Kidney (tissue), 13 donors: ENCODE measurements at regions not wholly inside any gene's neighbourhood (a gene's known extent, or its start where the extent isn't known, plus 50 kb on each side); places are given as distances from the start of the nearest gene placed in this dataset.
"Not testable (repeated sequence)": the region's sequence is repeated elsewhere in the genome, so short reads cannot be mapped to it uniquely, and the experiment has no call there.

Source experiments
- DNase-seq, 5 donors: peaks; one replicate each; pipeline ENCODE4 v3.0.0-alpha.2; 2013 to 2020
- FAIRE-seq: peaks from 2 replicates; lab custom pipeline; 2012; peaks lifted over from hg19 to GRCh38; lab: Jason Lieb, UNC
- H3K27ac ChIP-seq, 2 donors: one replicate each; pipeline ENCODE4 v1.7.0; 2013; ENCODE audit warnings: low read depth in 2 of 2, low read length in 2 of 2, inconsistent platforms in 1 of 2
- H3K27me3 ChIP-seq: one replicate; pipeline ENCODE4 v1.7.1; 2013; ENCODE audit warnings: low read length, inconsistent platforms; ENCODE audit not compliant: control insufficient read depth, insufficient read depth
- H3K36me3 ChIP-seq, 3 donors: one replicate each; pipeline versions ENCODE4 v1.7.0 to v1.7.1; 2013; ENCODE audit warnings: low read length in 3 of 3, control low read depth in 1 of 3, inconsistent platforms in 1 of 3; ENCODE audit not compliant: insufficient read depth in 3 of 3, control insufficient read depth in 2 of 3
- H3K4me1 ChIP-seq, 3 donors: one replicate each; pipeline versions ENCODE4 v1.7.0 to v1.7.1; 2013; ENCODE audit warnings: low read length in 3 of 3, inconsistent platforms in 1 of 3, low read depth in 1 of 3; ENCODE audit not compliant: control insufficient read depth in 2 of 3, insufficient read depth in 2 of 3
- H3K4me3 ChIP-seq, 3 donors: one replicate each; pipeline versions ENCODE4 v1.7.0 to v1.8.1; 2013; ENCODE audit warnings: low read length in 3 of 3, control low read depth in 1 of 3, inconsistent platforms in 1 of 3
- H3K9ac ChIP-seq, 3 donors: one replicate each; pipeline versions ENCODE4 v1.7.0 to v1.7.1; 2013; ENCODE audit warnings: low read length in 3 of 3, control low read depth in 1 of 3, inconsistent platforms in 1 of 3
- H3K9me3 ChIP-seq, 3 donors: one replicate each; pipeline versions ENCODE4 v1.7.0 to v1.7.1; 2013; ENCODE audit warnings: low read length in 3 of 3, control low read depth in 1 of 3, inconsistent platforms in 1 of 3; ENCODE audit not compliant: control insufficient read depth in 2 of 3, insufficient read depth in 1 of 3
- CTCF ChIP-seq: IDR thresholded peaks from 3 replicates; pipeline ENCODE4 v1.5.1; 2012; ENCODE audit warnings: mild to moderate bottlenecking, moderate library complexity, borderline replicate concordance; ENCODE audit not compliant: insufficient read depth; ENCODE audit errors: extremely low read depth
- intact Hi-C: fragments of 100-400 bp; cut with DNase I; formaldehyde crosslinking; loops from one replicate; pipeline ENCODE4 v1.11.1; 2022
- donor health status: control.
- donor health status: control.
- donor health status: control.
- donor health status: control.
- donor health status: control.
- donor health status: DM: yes; HTN: yes; CAD: no.
- donor health status: Normal renal cell carcinoma (clear cell type).

- intact Hi-C loops, result no loop called here
Measured at GRCh38 chr14:65846196-65846868, 433.8 kb downstream of the FUT8 start.

GRCh38 chr14:65847075-65847847 lies 434.7 kb downstream of the FUT8 start:
- no peak for TF ChIP-seq CTCF
- Histone ChIP-seq H3K9ac (no peak overlapping the region), H3K36me3 (no peaks in the 10 kb centered on the region), H3K4me3 (no peak overlapping the region), H3K27me3 (no peaks in the 10 kb centered on the region), H3K4me1 (no peaks in the 10 kb centered on the region), H3K9me3 (no peaks in the 10 kb centered on the region), H3K27ac (no peak overlapping the region)
- no peak for FAIRE-seq
- no peak for DNase-seq
- intact Hi-C loops, result no loop called here

More at GRCh38 chr14:65846196-65846868, 433.8 kb downstream of the FUT8 start:
- no peak overlapping the region for H3K27ac ChIP-seq
- TF ChIP-seq CTCF, result no peak
- no peak overlapping the region for H3K9ac ChIP-seq
- H3K36me3 ChIP-seq, result no peaks in the 10 kb centered on the region
- H3K4me1 ChIP-seq, result no peaks in the 10 kb centered on the region
- no peaks in the 10 kb centered on the region for H3K9me3 ChIP-seq
- FAIRE-seq, result no peak
- no peak for DNase-seq
- H3K27me3 ChIP-seq, result no peaks in the 10 kb centered on the region
- H3K4me3 ChIP-seq, result no peak overlapping the region

- intact Hi-C loops, FAIRE-seq, H3K4me3 ChIP-seq, H3K4me1 ChIP-seq, H3K9ac ChIP-seq, H3K36me3 ChIP-seq, DNase-seq, H3K9me3 ChIP-seq, H3K27me3 ChIP-seq, H3K27ac ChIP-seq: not testable (repeated sequence)
Measured at GRCh38 chr14:65847931-65848330, 435.4 kb downstream of the FUT8 start.

- no peaks in the 10 kb centered on the region for H3K9me3 ChIP-seq
- H3K4me1 ChIP-seq, result no peaks in the 10 kb centered on the region
- no peak overlapping the region for H3K27ac ChIP-seq
- no peaks in the 10 kb centered on the region for H3K27me3 ChIP-seq
- TF ChIP-seq CTCF, result no peak
- no peak for DNase-seq
- no peak overlapping the region for H3K9ac ChIP-seq
- no peaks in the 10 kb centered on the region for H3K36me3 ChIP-seq
- H3K4me3 ChIP-seq, result no peak overlapping the region
- intact Hi-C loops, result no loop called here
- no peak for FAIRE-seq
Measured at GRCh38 chr14:65849091-65849490, 436.6 kb downstream of the FUT8 start.
